ENCODE measurements at regions not wholly inside any gene's neighbourhood (a gene's known extent, or its start where the extent isn't known, plus 50 kb on each side); places are given as distances from the start of the nearest gene placed in this dataset.

- no peak for DNase-seq (ENCODE audit: low spot score)
Measured at GRCh38 chr11:39144351-39145130, 2314.9 kb downstream of the LRRC4C start.

GRCh38 chr11:39139581-39139980, 2319.9 kb downstream of the LRRC4C start:
- DNase-seq (ENCODE audit: low spot score), result no peak

- no peak for DNase-seq (ENCODE audit: low spot score)
Measured at GRCh38 chr11:39120890-39121289, 2338.6 kb downstream of the LRRC4C start.

GRCh38 chr11:39113606-39114005, 2345.8 kb downstream of the LRRC4C start:
- no peak for DNase-seq (ENCODE audit: low spot score)

GRCh38 chr11:39102236-39102635, 2357.2 kb downstream of the LRRC4C start:
- DNase-seq (ENCODE audit: low spot score), result no peak

- DNase-seq (ENCODE audit: low spot score), result no peak
Measured at GRCh38 chr11:39078465-39078864, 2381.0 kb downstream of the LRRC4C start.

GRCh38 chr11:39037611-39038010, 2421.8 kb downstream of the LRRC4C start:
- no peak for DNase-seq (ENCODE audit: low spot score)

- no peak for DNase-seq (ENCODE audit: low spot score)
Measured at GRCh38 chr11:39036021-39036420, 2423.4 kb downstream of the LRRC4C start.

- DNase-seq (ENCODE audit: low spot score), result no peak
Measured at GRCh38 chr11:39021539-39021938, 2423.5 kb upstream of the RAG2 start.

- DNase-seq (ENCODE audit: low spot score), result no peak
Measured at GRCh38 chr11:39011797-39012196, 2413.8 kb upstream of the RAG2 start.

GRCh38 chr11:38990841-38991240, 2392.8 kb upstream of the RAG2 start:
- no peak for DNase-seq (ENCODE audit: low spot score)

- no peak for DNase-seq (ENCODE audit: low spot score)
Measured at GRCh38 chr11:38990139-38990538, 2392.1 kb upstream of the RAG2 start.

GRCh38 chr11:38988908-38989307, 2390.9 kb upstream of the RAG2 start:
- DNase-seq (ENCODE audit: low spot score), result no peak

GRCh38 chr11:38972220-38972619, 2374.2 kb upstream of the RAG2 start:
- DNase-seq (ENCODE audit: low spot score), result no peak

GRCh38 chr11:38971141-38971540, 2373.1 kb upstream of the RAG2 start:
- DNase-seq (ENCODE audit: low spot score), result no peak

- DNase-seq (ENCODE audit: low spot score), result no peak
Measured at GRCh38 chr11:38968951-38969350, 2370.9 kb upstream of the RAG2 start.

- DNase-seq (ENCODE audit: low spot score), result no peak
Measured at GRCh38 chr11:38952698-38953097, 2354.7 kb upstream of the RAG2 start.

GRCh38 chr11:38950867-38951266, 2352.8 kb upstream of the RAG2 start:
- no peak for DNase-seq (ENCODE audit: low spot score)

- no peak for DNase-seq (ENCODE audit: low spot score)
Measured at GRCh38 chr11:38948392-38948791, 2350.4 kb upstream of the RAG2 start.

- DNase-seq (ENCODE audit: low spot score), result no peak
Measured at GRCh38 chr11:38937709-38938108, 2339.7 kb upstream of the RAG2 start.

- no peak for DNase-seq (ENCODE audit: low spot score)
Measured at GRCh38 chr11:38935941-38936340, 2337.9 kb upstream of the RAG2 start.

- no peak for DNase-seq (ENCODE audit: low spot score)
Measured at GRCh38 chr11:38927993-38928392, 2330.0 kb upstream of the RAG2 start.

GRCh38 chr11:38924644-38925043, 2326.6 kb upstream of the RAG2 start:
- DNase-seq (ENCODE audit: low spot score), result no peak

GRCh38 chr11:38900211-38900610, 2302.2 kb upstream of the RAG2 start:
- no peak for DNase-seq (ENCODE audit: low spot score)
